HK-2 (cell line): ENCODE measurements at regions not wholly inside any gene's neighbourhood (a gene's known extent, or its start where the extent isn't known, plus 50 kb on each side); places are given as distances from the start of the nearest gene placed in this dataset.
"Not testable (repeated sequence)": the region's sequence is repeated elsewhere in the genome, so short reads cannot be mapped to it uniquely, and the experiment has no call there.

Source experiments
- DNase-seq: peaks from one replicate; pipeline ENCODE4 v3.0.0-alpha.2; 2018; ENCODE audit not compliant: unreplicated experiment

DNA sequence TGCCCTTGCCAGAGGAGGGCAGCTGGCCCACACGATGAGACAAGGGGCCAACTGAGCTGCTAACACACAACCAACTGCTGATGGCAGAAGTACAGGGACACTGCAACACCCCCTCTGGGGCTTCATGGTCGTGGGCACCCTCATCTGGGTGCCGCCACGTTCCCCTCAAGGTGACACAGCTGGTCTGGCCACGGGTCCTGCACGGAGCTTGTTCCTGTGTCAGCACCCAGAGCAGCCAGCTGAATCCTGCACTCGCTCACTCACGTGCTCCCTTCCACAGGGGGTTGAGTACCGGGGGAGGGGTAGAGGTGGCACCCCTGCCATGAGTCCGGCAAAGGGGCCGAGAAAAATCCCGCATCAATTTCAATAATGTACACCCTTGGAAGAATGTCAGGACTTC is 1319.1 kb downstream of the REEP3 start:
- no peak for DNase-seq

DNA sequence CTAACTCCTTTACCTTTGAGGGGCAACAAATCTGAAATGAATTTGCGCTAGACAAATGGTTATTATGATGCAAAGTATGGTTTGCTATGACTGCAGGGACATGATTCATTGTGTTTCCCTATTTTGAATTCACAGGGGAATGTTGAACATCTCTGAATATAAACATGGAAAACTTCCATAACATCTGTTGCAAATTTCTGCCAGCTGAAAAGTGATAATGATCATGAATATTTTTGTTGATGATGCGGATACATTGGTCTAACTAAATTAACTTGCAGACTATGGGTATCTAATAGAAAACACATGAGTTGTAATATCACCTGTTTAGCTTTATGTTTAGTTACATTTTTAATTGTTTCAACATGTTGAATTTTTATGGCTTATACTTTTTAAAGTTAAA is 1325.5 kb downstream of the REEP3 start:
- no peak for DNase-seq

DNA sequence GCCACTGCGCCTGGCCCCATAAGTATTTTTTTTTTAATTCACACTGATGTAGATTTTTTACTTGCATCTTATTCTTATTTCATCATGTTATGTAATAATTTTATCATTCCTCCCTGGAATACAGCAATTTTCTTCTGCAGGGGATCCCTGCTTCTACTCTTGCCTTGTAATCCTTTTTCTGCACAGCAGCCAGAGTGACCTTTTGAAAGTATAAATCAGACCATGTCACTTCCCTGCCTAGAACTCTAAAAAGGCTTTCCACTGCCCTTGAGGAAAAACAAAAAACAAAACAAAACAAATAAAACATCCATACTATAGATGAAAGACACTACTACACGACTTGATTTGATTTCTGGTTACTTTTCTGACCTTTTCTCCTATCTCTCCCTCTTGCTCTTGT is 1334.7 kb downstream of the REEP3 start:
- no peak for DNase-seq

DNA sequence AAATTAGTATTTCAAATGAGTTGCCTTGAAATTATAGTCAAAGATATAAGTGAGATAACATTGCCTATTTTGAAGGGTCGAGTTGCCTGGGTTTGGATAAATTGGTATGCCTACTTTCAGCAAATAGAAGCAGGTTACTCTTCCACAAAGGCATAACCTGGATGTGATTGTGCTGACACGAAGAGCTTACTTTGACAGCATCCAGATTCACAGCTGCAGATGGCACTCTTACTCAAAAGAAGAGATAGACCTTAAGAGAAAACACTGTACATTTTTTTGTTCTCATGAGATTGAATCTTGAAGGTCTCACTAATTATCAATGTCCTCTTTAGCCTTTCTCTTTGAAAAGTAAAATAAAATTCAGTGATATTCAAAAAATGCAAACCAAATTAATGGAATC is 1338.7 kb downstream of the REEP3 start:
- DNase-seq = no peak

DNA sequence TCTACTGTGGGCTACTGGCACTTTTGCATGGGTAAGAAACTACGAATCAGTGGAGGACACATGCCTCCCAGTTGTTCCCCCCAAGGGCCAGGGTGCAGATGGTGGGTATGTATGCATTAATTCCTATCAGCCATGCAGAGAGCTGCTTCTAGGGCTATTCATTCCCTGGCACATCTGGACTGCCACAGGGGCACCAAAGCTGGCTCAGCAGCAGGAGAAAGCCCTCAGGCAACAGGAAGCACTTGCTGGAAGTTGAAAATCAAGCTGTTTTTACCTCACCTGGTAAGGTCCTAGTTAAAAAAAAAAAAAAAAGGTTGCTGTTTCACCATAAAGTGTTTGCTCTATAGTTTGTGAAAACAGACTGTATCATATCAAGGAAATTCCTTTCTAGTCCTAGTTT is 1342.6 kb downstream of the REEP3 start:
- no peak for DNase-seq

DNA sequence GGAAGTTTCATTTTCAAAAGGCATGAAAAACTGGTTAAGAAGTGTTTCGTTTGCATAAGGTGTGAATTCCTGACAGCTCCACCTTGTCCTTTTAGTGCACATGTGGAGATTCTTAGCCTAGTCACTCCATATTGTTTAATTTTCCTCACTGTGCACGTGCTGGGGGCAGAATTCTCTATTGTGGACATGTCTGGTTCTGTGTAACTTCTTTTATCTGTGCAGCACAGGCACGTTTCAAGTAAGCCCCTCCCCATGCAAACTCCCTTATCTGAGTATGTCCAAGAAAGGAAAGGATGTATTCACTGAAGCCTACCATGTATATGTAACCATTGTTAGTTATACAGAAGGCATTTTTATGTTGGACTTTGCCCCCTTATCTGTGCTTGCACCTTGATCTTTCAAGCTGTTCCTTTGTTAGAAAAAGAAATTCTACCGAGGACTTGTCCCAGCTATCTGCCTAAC is 1346.3 kb downstream of the REEP3 start:
- no peak for DNase-seq

DNA sequence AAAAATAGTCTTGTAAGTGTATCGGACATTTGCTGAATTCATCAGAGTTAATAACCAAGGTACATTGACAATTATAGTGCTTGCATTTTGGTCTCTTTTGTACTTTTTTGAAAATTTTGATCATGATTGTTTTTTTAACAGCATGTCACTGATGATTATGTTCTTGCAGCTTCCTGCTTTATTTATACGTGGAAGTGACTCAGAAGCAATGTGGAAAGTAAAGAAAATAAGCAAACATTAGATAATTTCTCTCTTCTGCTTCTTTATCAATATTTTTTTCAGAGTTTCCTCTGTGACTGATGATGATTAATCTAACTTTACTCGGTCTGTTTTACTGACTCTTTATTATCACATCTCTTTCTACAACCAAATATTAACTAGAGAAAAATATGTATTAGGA is 1351.9 kb downstream of the REEP3 start:
- DNase-seq = no peak

DNA sequence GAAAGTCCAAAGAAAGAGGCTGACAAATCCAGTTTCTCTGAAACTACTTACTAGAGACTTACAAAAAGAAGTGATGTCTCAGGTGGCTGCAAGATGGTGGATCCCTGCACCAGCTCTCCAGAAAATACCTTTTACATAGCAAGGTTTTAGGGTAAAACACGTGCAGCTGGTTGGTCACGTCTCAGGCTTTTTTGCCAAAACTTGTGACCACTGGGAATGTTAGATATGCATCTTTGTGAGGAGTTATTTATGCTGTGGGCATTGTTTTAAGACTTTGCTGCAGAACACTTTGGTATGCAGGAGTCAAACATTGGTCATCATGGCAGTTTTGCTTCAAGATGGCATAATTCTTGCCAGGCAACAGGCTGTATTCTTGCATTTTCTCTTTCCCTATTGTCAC is 1352.8 kb downstream of the REEP3 start:
- no peak for DNase-seq

DNA sequence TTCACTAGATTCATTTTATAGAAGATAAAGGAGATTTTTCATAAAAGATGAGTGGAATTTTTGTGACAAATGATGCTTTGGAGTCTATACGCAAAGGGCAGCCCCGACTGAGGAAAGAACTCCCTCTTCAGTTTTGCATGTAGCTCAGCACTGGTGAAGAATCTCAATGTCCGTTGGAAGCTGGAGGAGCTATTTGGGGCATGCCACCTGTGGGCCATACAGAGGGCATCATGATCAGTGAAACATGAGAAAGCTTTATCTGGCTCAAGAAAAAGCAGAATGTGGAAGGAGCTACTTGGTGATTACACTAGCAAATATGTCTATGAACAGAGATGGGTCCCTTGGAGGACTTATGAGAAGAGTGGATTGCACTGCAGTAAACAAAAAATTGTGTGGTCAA is 1359.3 kb downstream of the REEP3 start:
- no peak for DNase-seq

DNA sequence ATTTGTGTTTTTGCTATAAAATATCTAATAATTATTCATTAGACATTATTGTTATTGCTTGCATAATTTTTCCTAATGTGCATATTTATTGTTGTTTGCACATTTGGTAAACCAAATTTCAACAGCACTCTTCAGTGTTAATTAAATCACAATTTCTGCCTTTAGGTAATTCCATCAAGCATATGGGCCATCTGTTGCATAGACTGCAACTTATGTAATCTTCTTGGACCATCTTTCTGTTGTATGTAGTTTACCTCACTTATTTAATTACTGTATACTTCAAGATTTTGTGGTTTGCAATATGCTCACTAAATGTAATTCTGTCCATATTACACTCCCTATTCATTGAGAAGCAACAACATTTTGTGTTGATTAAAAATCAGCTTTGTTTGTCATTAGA is 1360.1 kb downstream of the REEP3 start:
- DNase-seq = no peak

DNA sequence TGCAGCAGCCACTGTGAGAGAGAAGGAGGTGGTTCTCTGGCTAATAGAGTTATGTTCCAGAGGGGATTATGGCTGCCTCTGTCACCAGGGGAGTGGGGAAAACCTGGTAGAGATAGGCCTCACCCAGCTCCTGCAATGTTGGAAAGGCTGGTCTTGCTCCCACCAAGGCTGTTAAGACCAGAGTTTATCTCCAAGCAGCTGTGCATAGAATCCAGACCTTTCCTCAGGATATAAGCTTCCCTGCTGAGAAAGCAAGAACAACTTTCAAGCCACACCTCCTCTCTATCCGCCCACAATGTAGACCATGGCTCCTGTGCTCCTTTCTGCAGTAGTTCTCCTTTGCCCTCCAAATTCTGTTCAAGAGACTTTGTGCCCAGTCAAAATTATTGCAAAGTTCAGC is 1375.4 kb downstream of the REEP3 start:
- no peak for DNase-seq

DNA sequence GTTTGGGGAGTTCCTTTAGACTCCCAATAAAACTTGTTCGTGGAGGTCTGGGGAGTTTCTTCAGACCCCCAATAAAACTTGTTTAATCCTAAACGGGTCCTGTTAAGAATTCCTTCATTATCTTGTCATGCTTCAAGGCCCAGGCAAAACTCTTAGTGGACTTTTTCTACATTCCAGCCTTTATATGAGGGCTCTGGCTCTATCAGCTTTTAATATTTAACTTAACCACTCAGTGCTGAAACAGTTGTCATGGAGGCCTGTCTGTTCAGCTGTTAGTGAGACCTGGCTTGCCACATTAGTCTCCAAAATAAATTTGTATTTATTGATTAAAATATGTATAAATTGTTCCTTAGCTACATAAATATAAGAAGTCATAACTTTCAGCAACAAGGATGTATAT is 1385.1 kb downstream of the REEP3 start:
- peak; percentile 5 for DNase-seq

DNA sequence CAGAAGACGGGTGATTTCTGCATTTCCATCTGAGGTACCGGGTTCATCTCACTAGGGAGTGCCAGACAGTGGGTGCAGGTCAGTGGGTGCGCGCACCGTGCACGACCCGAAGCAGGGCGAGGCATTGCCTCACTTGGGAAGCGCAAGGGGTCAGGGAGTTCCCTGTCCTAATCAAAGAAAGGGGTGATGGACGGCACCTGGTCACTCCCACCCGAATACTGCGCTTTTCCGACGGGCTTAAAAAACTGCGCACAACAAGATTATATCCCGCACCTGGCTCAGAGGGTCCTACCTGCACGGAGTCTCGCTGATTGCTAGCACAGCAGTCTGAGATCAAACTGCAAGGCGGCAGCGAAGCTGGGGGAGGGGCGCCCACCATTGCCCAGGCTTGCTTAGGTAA is 1403.1 kb downstream of the REEP3 start:
- not testable (repeated sequence) for DNase-seq

DNA sequence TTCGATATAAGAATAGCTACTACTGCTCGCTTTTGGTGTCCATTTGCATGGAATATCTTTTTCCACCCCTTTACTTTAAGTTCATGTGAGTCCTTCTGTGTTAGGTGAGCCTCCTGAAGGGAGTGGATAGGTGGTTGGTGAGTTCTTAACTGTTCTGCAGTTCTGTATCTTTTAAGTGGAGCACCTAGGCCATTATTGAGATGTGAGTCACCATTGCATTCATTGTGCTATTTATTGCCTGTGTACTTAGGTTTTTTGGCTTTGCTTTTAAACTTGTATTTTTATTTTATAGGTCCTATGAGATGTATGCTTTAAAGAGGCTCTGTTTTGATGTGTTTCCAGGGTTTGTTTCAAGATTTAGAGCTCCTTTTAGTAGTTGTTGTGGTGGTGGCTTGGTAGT is 1430.8 kb downstream of the REEP3 start:
- DNase-seq = no peak

DNA sequence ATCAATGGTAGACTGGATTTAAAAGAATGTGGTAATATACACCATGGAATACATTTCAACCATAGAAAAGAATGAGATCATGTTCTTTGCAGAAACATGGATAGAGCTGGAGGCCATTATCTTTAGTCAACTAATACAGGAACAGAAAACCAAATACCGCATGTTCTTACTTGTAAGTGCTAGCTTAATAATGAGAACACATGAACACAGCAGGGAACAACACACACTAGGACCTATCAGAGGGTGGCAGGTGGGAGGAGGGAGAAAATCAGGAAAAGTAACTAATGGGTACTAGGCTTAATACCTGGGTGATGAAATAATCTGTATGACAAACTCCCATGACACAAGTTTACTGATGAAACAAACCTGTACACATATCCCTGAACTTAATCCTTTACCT is 1435.2 kb downstream of the REEP3 start:
- no peak for DNase-seq

DNA sequence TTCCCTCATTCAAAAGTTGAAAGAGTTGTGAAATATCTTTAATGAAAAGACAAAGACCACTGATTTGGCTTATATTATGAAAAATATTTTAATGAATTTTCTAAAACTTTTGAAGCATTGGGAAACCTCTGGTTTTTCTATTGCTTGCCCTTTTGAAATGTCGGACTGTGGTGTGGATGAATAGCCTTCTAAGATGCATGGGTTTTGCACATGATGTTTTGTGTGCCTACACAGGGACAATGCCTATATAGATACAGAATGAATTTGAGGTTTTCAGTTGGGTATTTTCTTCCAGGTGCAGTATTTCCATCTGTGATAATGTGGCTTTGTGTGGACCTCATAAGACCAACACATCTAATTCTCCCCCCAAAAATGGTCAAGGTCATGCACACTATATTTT is 1437.9 kb downstream of the REEP3 start:
- DNase-seq = no peak

DNA sequence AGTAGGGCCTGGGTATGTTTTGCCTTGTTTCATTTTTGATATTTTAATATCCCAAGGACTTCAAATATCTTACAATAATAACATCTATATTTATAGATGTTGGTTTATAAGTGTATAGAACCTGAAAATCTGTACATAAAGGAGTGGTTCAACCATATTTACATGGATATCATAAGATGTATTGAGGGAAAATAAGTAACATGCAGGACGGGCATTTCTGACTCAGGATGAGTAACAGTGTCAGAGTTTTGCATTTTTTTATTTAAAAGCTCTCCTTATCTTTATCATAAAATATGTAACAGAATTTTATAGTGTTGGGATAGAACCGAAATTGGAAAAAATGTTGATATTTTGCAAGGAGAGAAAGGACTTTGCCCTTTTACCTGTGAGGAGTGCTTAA is 1438.7 kb downstream of the REEP3 start:
- no peak for DNase-seq

DNA sequence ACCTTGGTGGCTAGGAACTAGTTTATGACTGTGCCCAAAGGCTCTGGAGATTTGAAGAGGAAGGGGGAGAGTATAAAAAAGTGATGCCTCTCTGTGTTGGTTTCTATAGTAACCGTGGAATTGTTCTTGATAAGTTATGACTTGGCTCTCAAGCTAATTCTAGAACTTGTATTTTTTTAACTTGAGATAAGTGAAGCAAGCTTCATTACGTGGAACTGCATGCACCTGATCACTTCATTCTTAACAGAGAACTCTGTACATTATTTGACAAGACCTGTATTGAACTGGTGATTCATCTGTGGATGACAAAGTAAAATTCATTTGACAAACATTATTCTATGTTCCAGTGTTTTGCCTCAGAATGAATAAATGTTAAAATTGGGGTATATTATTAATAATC is 1452.2 kb downstream of the REEP3 start:
- no peak for DNase-seq

DNA sequence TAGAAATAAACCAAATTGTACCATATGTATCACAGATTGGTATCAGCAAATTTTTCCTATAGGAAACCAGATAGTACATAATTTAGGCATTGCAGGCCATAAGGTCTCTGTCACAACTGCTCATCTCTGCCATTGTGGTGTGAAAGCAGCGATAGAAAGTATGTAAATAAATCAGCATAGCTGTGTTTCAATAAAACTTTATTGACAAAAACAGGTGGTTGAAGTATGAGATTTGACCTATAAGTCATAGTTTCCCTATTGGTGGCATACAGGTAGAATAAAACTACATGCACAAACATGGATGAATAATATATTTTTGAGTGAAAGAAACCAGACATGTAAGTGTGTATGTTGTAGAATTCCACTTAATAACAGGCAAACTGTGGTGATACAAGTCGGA is 1454.9 kb downstream of the REEP3 start:
- no peak for DNase-seq

DNA sequence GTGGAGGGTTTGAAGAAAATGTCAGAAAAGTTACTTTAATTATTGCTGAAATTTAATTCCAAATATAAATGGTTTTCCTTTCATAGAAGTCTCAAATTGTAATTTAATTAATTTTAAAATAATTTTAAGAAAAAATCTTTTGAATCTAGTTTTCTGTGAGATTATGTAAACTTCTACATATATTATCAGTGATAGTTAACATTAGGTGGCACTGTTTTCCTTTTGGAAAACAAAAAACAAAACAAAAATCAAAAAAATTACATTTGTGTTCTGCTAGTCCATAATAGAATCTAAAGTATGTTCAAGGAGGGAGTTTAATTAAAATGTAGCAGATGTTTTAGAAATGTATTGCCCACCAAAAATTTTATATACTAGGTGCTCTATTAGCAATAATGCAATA is 1456.7 kb downstream of the REEP3 start:
- DNase-seq = no peak

DNA sequence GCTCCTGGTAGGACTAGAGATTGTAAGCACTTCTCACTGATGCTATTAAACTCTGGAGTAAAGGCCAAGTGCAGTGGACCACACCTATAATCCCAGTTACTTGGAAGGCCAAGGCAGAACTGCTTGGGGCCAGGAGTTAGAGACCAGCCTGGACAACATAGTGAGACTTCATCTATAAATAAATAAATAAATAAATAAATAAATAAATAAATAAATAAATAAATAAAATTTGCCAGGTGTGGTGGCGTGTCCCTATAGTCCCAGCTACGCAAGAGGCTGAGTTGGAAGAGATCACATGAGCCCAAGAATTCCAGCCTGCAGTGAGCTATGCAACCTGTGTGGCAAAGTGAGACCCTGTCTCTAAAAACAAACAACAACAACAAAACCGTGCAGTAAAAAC is 1475.7 kb downstream of the REEP3 start:
- no peak for DNase-seq

DNA sequence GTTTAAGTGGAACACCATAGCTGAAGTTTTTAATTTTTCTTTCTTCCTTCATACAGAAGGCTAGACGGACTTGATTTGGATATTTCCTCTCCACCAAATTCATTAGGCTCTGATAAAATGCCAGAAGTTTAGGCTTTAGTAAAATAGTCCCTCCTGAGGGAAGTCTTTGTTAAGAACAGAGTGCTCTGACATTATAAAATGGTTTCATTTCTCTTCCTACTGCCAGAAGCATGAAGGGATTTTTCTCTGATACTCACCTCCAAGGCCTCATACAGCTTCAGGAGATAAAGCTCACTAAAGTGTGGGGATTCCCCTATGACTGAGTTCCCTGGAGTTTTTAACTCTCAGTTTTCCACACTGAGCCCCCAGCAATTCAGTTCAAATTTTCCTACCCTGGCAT is 1489.6 kb downstream of the REEP3 start:
- no peak for DNase-seq

DNA sequence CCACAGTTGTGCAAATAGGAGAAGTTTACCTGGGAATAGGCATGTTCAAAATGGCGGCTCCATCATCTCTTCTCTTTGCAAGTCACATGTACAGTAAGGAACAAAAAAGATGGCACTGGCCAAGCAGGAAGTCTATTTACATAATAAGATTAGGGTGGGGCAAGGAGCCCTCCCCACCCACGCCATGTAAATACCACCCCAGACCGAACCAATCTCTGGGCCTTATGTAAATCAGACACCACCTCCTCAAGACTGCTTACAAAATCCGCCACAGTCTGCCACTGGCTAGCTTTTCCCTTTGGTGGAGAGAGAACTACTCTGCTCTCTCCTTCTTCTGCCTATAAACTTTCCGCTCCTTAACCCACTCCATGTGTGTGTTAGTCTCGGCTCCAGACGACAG is 1496.3 kb downstream of the REEP3 start:
- DNase-seq = no peak

DNA sequence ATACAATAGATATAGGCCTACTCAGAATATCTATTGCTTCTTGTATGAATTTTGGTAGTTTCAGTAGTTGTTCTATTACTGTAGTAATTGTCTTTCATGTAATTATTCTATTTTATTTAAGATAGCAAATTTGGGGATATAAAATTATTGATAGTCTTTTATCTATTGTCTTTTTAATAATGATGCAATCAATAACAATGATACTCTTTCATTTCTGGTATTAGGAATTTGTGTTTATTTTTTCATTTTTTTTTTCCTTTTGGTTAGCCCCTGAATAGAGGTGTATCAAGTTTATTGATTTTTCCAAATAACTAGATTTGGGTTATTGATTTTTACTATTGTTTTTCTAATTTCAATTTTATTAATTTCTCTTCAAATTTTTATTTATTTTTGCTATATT is 1503.7 kb downstream of the REEP3 start:
- DNase-seq = no peak

DNA sequence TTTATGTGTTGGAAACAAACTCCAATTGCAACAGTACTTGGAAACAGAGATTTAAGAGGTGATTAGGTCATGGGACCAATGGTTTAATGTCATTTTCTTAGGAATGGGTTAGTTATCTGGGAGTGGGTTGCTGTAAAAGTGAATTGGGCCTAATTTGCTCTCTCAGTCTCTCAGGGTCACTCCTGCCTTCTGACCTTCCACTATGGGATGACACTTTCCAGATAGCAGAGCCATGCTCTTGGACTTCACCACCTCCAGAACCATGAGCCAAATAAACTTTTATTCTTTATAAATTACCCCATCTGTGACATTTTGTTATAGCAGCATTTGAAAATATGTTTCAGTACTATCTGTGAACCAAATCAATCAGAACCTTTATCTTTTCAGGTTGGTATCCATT is 1509.1 kb downstream of the REEP3 start:
- no peak for DNase-seq
